ENCODE measurements at regions not wholly inside any gene's neighbourhood (a gene's known extent, or its start where the extent isn't known, plus 50 kb on each side); places are given as distances from the start of the nearest gene placed in this dataset.
A peak's percentile ranks its signal among the peaks of the same experiment; 100 is the strongest.
"Not testable (repeated sequence)": the region's sequence is repeated elsewhere in the genome, so short reads cannot be mapped to it uniquely, and the experiment has no call there.

DNA sequence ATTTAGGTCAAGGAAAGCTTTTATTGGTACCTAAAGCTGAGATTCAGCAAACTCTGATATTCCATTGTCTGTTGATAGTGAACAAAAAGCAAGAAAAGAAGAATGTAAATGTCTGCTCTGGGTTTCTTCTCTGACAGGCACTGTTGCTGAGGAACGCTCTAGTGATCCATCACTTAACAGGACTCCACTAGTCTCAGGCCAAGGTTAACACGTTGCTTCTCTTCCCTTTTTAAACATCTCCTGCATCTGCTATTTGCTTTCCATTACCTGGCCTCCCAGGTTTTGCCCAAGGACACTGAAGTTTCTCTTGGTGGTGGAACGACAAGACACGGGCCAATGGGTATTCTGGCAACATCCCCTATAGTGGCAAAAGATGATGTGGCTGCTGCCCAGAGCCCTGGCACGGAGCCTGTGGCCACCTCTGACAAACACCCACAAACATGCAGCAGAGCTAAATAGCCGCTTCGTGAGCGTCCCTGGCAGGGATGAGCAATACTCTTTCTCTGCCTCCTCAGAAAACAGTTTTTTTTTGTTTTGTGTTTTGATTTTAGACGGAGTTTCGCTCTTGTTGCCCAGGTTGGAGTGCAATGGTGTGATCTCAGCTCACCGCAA lies 97.8 kb upstream of the AKAP13 start:
- H3K9me3 ChIP-seq (ENCODE audit: low read length) = no peaks in the 10 kb centered on the region
- 40% methylated on average over 11 of the region's 11 CpGs for WGBS (ENCODE audit: low lambda C conversion rate)
- H3K4me3 ChIP-seq (replicated peaks in 1 of 3; ENCODE audit: insufficient read depth in 1 of 3, low read depth in 2 of 3, low read length in 3 of 3) = no peak overlapping the region
- peaks cover 2 to 17% of the 10 kb centered on the region in 2 experiments; a peak in 1 of 5 replicates for H3K27me3 ChIP-seq (ENCODE audit: control insufficient read depth in 1 of 2, insufficient read depth in 2 of 2, low read length in 2 of 2)
- H4K20me1 ChIP-seq (ENCODE audit: insufficient read depth, low read length) = no peaks in the 10 kb centered on the region
- no peaks in the 10 kb centered on the region for H3K79me2 ChIP-seq (ENCODE audit: insufficient read depth, low read length)
- no peak overlapping the region for H2AFZ ChIP-seq (ENCODE audit: low read length)
- no peak overlapping the region for H3K27ac ChIP-seq (ENCODE audit: extremely low read length, insufficient read depth, low read length)
- in situ Hi-C loops (cut with HindIII; ENCODE audit: extremely low pct_ligation_motif_present, low pct_unique_long_range_greater_than_20kb) (loop anchor here (25.0 kb wide), 2 partner anchors 430 to 555 kb away; no protein-coding TSS in a partner anchor), intact Hi-C loops (cut with micrococcal nuclease; ENCODE audit: unreplicated experiment) (no loop called here)
- TF ChIP-seq SOX6 (IDR thresholded peaks at IDR 0.05) = no peak
- TF ChIP-seq SOX6 (CRISPR knock-in tag; IDR thresholded peaks at IDR 0.05) = no peak
- no peak for TF ChIP-seq SRSF1 (optimal IDR thresholded peaks at IDR 0.05; ENCODE audit: low read depth, low read length)
- TF ChIP-seq ZNF563 (CRISPR knock-in tag; IDR thresholded peaks at IDR 0.05) = no peak
- TF ChIP-seq, protein P1, sequence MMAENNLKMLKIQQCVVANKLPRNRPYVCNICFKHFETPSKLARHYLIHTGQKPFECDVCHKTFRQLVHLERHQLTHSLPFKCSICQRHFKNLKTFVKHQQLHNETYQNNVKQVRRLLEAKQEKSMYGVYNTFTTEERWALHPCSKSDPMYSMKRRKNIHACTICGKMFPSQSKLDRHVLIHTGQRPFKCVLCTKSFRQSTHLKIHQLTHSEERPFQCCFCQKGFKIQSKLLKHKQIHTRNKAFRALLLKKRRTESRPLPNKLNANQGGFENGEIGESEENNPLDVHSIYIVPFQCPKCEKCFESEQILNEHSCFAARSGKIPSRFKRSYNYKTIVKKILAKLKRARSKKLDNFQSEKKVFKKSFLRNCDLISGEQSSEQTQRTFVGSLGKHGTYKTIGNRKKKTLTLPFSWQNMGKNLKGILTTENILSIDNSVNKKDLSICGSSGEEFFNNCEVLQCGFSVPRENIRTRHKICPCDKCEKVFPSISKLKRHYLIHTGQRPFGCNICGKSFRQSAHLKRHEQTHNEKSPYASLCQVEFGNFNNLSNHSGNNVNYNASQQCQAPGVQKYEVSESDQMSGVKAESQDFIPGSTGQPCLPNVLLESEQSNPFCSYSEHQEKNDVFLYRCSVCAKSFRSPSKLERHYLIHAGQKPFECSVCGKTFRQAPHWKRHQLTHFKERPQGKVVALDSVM (CRISPR knock-in tag; IDR thresholded peaks at IDR 0.05) = no peak
- TF ChIP-seq ZNF570 (CRISPR knock-in tag; IDR thresholded peaks at IDR 0.05; ENCODE audit: borderline replicate concordance) = no peak
- TF ChIP-seq, protein P2, sequence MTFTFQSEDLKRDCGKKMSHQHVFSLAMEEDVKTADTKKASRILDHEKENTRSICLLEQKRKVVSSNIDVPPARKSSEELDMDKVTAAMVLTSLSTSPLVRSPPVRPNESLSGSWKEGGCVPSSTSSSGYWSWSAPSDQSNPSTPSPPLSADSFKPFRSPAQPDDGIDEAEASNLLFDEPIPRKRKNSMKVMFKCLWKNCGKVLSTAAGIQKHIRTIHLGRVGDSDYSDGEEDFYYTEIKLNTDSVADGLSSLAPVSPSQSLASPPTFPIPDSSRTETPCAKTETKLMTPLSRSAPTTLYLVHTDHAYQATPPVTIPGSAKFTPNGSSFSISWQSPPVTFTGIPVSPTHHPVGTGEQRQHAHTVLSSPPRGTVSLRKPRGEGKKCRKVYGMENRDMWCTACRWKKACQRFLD (CRISPR knock-in tag; IDR thresholded peaks at IDR 0.05; ENCODE audit: borderline replicate concordance) = no peak
- no peak for TF ChIP-seq ZNF569 (CRISPR knock-in tag; IDR thresholded peaks at IDR 0.05; ENCODE audit: borderline replicate concordance)
- no peak for TF ChIP-seq NFE2L2 (IDR thresholded peaks at IDR 0.05; ENCODE audit: low read length)
- TF ChIP-seq MTF2 (CRISPR knock-in tag; IDR thresholded peaks at IDR 0.05; ENCODE audit: borderline replicate concordance) = no peak
- no peak for TF ChIP-seq ZNF180 (CRISPR knock-in tag; IDR thresholded peaks at IDR 0.05; ENCODE audit: borderline replicate concordance, low read depth)
- TF ChIP-seq ZNF296 (CRISPR knock-in tag; conservative IDR thresholded peaks at IDR 0.05) = no peak
- no TSS peak for BruUV-seq (replicated peaks)
- no peaks in the 10 kb centered on the region for H3K36me3 ChIP-seq (replicated peaks in 1 of 2; ENCODE audit: control insufficient read depth in 1 of 2, insufficient read depth in 2 of 2, low read length in 2 of 2)
- POLR2A ChIA-PET = no interaction called here
- ATAC-seq = no peak
- CTCF ChIA-PET (ENCODE audit: low intra/inter-chr PET ratio, low total read pairs) = no interaction called here
- no peak for FAIRE-seq
- no peak for DNase-seq (ENCODE audit: low spot score)
- no peak overlapping the region for H3K9ac ChIP-seq (ENCODE audit: insufficient read depth, low read depth, low read length)
- no peak overlapping the region for H3K4me2 ChIP-seq (ENCODE audit: low read depth, low read length)
- no peaks in the 10 kb centered on the region for H3K4me1 ChIP-seq (ENCODE audit: insufficient read depth, low read length)

DNA sequence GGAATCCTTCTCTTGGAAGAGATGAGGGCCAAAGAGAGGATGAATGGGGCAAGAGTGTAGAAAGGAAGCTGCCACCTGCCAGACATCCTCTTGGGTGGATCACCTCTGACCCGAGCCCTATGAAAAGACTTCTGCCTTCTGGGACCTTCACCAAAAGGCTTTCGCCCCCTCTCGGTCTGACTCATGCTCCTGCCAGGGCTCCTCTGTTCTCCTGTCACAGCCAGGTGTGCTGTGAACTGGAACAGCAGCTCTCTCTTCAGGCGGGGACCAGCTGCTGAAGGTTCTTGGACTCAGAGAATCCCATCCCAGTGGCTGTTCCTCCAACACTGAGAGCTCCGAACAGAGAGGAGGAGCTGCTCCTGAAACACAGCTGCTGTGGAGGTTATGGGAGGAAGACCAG lies 96.6 kb upstream of the AKAP13 start:
- H3K9ac ChIP-seq (ENCODE audit: insufficient read depth, low read depth, low read length); H3K4me2 ChIP-seq (ENCODE audit: low read depth, low read length); H2AFZ ChIP-seq (ENCODE audit: low read length); BruUV-seq (replicated peaks); H3K36me3 ChIP-seq (replicated peaks in 1 of 2; ENCODE audit: control insufficient read depth in 1 of 2, insufficient read depth in 2 of 2, low read length in 2 of 2); H4K20me1 ChIP-seq (ENCODE audit: insufficient read depth, low read length); H3K4me1 ChIP-seq (ENCODE audit: insufficient read depth, low read length); POLR2A ChIA-PET; DNase-seq (ENCODE audit: low spot score); intact Hi-C loops (cut with micrococcal nuclease; ENCODE audit: unreplicated experiment); H3K27ac ChIP-seq (ENCODE audit: extremely low read length, insufficient read depth, low read length); H3K79me2 ChIP-seq (ENCODE audit: insufficient read depth, low read length); FAIRE-seq; H3K9me3 ChIP-seq (ENCODE audit: low read length); H3K4me3 ChIP-seq (replicated peaks in 1 of 3; ENCODE audit: insufficient read depth in 1 of 3, low read depth in 2 of 3, low read length in 3 of 3); CTCF ChIA-PET (ENCODE audit: low intra/inter-chr PET ratio, low total read pairs): not testable (repeated sequence)
- peak; percentile 36; the same call in 2 of the 3 replicates for ATAC-seq
- peaks cover 2 to 21% of the 10 kb centered on the region in 2 experiments; a peak in 1 of 5 replicates for H3K27me3 ChIP-seq (ENCODE audit: control insufficient read depth in 1 of 2, insufficient read depth in 2 of 2, low read length in 2 of 2)
- in situ Hi-C loops (cut with HindIII; ENCODE audit: extremely low pct_ligation_motif_present, low pct_unique_long_range_greater_than_20kb) = loop anchor here (25.0 kb wide), 2 partner anchors 428 to 553 kb away; no protein-coding TSS in a partner anchor
- 8% methylated on average over 2 of the region's 5 CpGs for WGBS (ENCODE audit: low lambda C conversion rate)
